GM12878 (cell line): ENCODE measurements at regions not wholly inside any gene's neighbourhood (a gene's known extent, or its start where the extent isn't known, plus 50 kb on each side); places are given as distances from the start of the nearest gene placed in this dataset.

Experiments used
- ATAC-seq: fragments of 200-7000 bp; cut with Tn5 transposase; 3 replicates; pipeline ENCODE4 v1.9.1; 2020; ENCODE audit warnings: mild to moderate bottlenecking, moderate library complexity
- BruUV-seq: library from RNA; stranded (reverse); fragments of 400-500 nt; replicated peaks from 2 replicates; lab custom pipeline; 2021; lab: Mats Ljungman, UMichigan
- CTCF ChIA-PET: fragments of 300-600 bp; sonication (Branson Sonifier 250); formaldehyde crosslinking; extraction: SDS; loops from one replicate; lab custom pipeline; 2021; ENCODE audit warnings: inconsistent platforms; lab: Yijun Ruan, JAX
- POLR2A ChIA-PET: fragments of 350-600 bp; formaldehyde crosslinking; extraction: SDS; loops from one replicate; lab custom pipeline; 2021; ENCODE audit warnings: inconsistent platforms; lab: Charles Lee
- RAD21 ChIA-PET: fragments of 300-600 bp; sonication (Branson Sonifier 250); formaldehyde crosslinking; loops from one replicate; lab custom pipeline; 2023; ENCODE audit warnings: antibody characterized with exemption; ENCODE audit not compliant: unreplicated experiment; lab: Charles Lee
- SMC1A ChIA-PET: fragments of 300-600 bp; sonication (Branson Sonifier 250); formaldehyde crosslinking; loops from one replicate; lab custom pipeline; 2023; ENCODE audit not compliant: unreplicated experiment, uncharacterized antibody; lab: Charles Lee
- DNase-seq: peaks from one replicate; pipeline ENCODE4 v3.0.0-alpha.2; 2011; ENCODE audit warnings: low read depth, low spot score
- FAIRE-seq: peaks from 3 replicates; lab custom pipeline; 2011; peaks lifted over from hg19 to GRCh38; lab: Jason Lieb, UNC
- H2AFZ ChIP-seq: 2 replicates; pipeline ENCODE4 v1.6.0; 2011; ENCODE audit warnings: low read depth, low read length, control low read depth; ENCODE audit not compliant: control insufficient read depth
- H3K27ac ChIP-seq: 2 replicates; pipeline ENCODE4 v1.5.1; 2011; ENCODE audit warnings: control low read depth; ENCODE audit not compliant: control insufficient read depth, insufficient read depth
- H3K27me3 ChIP-seq, 2 experiments: replicated peaks in 1 of 2; 2 replicates each; pipeline versions ENCODE4 v1.6.0 to v1.6.1; 2011; ENCODE audit warnings: low read length in 1 of 2; ENCODE audit not compliant: control insufficient read depth in 2 of 2, insufficient read depth in 2 of 2
- H3K36me3 ChIP-seq, 2 experiments: 2 replicates each; pipeline ENCODE4 v1.5.1; 2011; ENCODE audit warnings: low read length in 1 of 2; ENCODE audit not compliant: control insufficient read depth in 2 of 2, insufficient read depth in 2 of 2
- H3K4me1 ChIP-seq: 2 replicates; pipeline ENCODE4 v1.6.1; 2011; ENCODE audit warnings: mild to moderate bottlenecking, low read length, moderate library complexity, mixed read lengths; ENCODE audit not compliant: control insufficient read depth, insufficient read depth
- H3K4me2 ChIP-seq: 2 replicates; pipeline ENCODE4 v1.6.0; 2011; ENCODE audit warnings: control low read depth; ENCODE audit not compliant: control insufficient read depth, insufficient read depth
- H3K4me3 ChIP-seq: fragments of 200-600 bp; sonication (generic); 2 replicates; pipeline ENCODE4 v1.5.1; 2016
- H3K79me2 ChIP-seq: 2 replicates; pipeline ENCODE4 v1.6.0; 2011; ENCODE audit warnings: low read length; ENCODE audit not compliant: control insufficient read depth, insufficient read depth
- H3K9ac ChIP-seq: 2 replicates; pipeline ENCODE4 v1.8.0; 2011; ENCODE audit warnings: low read length, control low read depth, mixed read lengths; ENCODE audit not compliant: control insufficient read depth, insufficient read depth
- H3K9me3 ChIP-seq: replicated peaks from 3 replicates; pipeline ENCODE4 v1.5.1; 2011; ENCODE audit warnings: mild to moderate bottlenecking, low read length; ENCODE audit not compliant: control insufficient read depth, insufficient read depth
- H4K20me1 ChIP-seq: 2 replicates; pipeline ENCODE4 v1.6.0; 2011; ENCODE audit not compliant: control insufficient read depth, insufficient read depth
- BHLHE40 ChIP-seq, 2 experiments: fragments of 450-650 bp in 1 of 2; IDR thresholded peaks; 2 replicates each; pipeline ENCODE4 v1.6.1; 2011 to 2017; ENCODE audit warnings: low read depth in 2 of 2, borderline replicate concordance in 1 of 2, improper control_type of control experiment in 1 of 2, low read length in 1 of 2, mild to moderate bottlenecking in 1 of 2
- E2F4 ChIP-seq: IDR thresholded peaks from 2 replicates; pipeline ENCODE4 v1.6.1; 2012; ENCODE audit warnings: low read depth, low read length, improper control_type of control experiment
- IRF5 ChIP-seq: fragments of 450-650 bp; IDR thresholded peaks from 2 replicates; pipeline ENCODE4 v1.6.1; 2017; ENCODE audit warnings: borderline replicate concordance
- RAD21 ChIP-seq: IDR thresholded peaks from 2 replicates; pipeline ENCODE4 v1.6.1; 2011; ENCODE audit warnings: mild to moderate bottlenecking, low read depth, low read length, moderate library complexity; ENCODE audit not compliant: insufficient read depth
- RCOR1 ChIP-seq: conservative IDR thresholded peaks from 2 replicates; pipeline ENCODE4 v1.6.1; 2012; ENCODE audit warnings: low read depth, low read length, improper control_type of control experiment
- SPI1 ChIP-seq: IDR thresholded peaks from 2 replicates; pipeline ENCODE4 v1.6.1; 2011; ENCODE audit warnings: low read depth, mild to moderate bottlenecking, low read length, moderate library complexity, borderline replicate concordance; ENCODE audit not compliant: insufficient read depth
- ZBTB4 ChIP-seq: fragments of 450-650 bp; formaldehyde crosslinking; IDR thresholded peaks from 2 replicates; pipeline ENCODE4 v1.4.0; 2022; ENCODE audit warnings: mild to moderate bottlenecking, moderate library complexity
- ZSCAN29 ChIP-seq: fragments of 450-650 bp; IDR thresholded peaks from 2 replicates; pipeline ENCODE4 v1.6.1; 2017; ENCODE audit warnings: mild to moderate bottlenecking, moderate library complexity
- WGBS: methylation state at CpG from one replicate; pipeline ENCODE4 v1.1.6; 2016; ENCODE audit warnings: low lambda C conversion rate; ENCODE audit not compliant: insufficient replicate concordance, insufficient coverage; ENCODE audit errors: missing lambda C conversion rate; 5-methylcytosine and 5-hydroxymethylcytosine counted together
- in situ Hi-C: fragments of 300-500 bp; cut with MboI; formaldehyde crosslinking; loops from 9 replicates; pipeline ENCODE4 v1.14.3; 2018; ENCODE audit warnings: mixed read lengths
- intact Hi-C: fragments of 100-400 bp; cut with micrococcal nuclease; formaldehyde crosslinking; loops from one replicate; pipeline ENCODE4 v1.14.2; 2022; ENCODE audit not compliant: unreplicated experiment
- TF ChIP-seq, protein P1 (sequence below): fragments of 450-650 bp; IDR thresholded peaks from 2 replicates; pipeline ENCODE4 v1.6.1; 2017; ENCODE audit warnings: mild to moderate bottlenecking
- TF ChIP-seq, protein P2 (sequence below): fragments of 450-650 bp; IDR thresholded peaks from 2 replicates; pipeline ENCODE4 v1.6.1; 2018; ENCODE audit warnings: borderline replicate concordance, mild to moderate bottlenecking; ENCODE audit not compliant: partially characterized antibody

GRCh38 chr6:84921891-84922290, 157.5 kb upstream of the TBX18 start:
- no peak overlapping the region for H3K27ac ChIP-seq
- no peaks in the 10 kb centered on the region for H4K20me1 ChIP-seq
- no peaks in the 10 kb centered on the region for H3K79me2 ChIP-seq
- H3K27me3 ChIP-seq: no peaks in the 10 kb centered on the region
- DNase-seq (no peak), ATAC-seq (peak; percentile 29; the same call in 1 of the 3 replicates), FAIRE-seq (no peak)
- no peak overlapping the region for H2AFZ ChIP-seq
- no peaks in the 10 kb centered on the region for H3K36me3 ChIP-seq
- in situ Hi-C loops (no loop called here), intact Hi-C loops (no loop called here)
- H3K9me3 ChIP-seq: no peaks in the 10 kb centered on the region
- CTCF ChIA-PET: interaction anchor here (0.7 to 1.0 kb wide), 3 partner anchors 22 to 401 kb away, joined by 3 read pairs; no protein-coding TSS in a partner anchor
- RAD21 ChIA-PET: no interaction called here
- SMC1A ChIA-PET: interaction anchor here (2.1 kb wide), 1 partner anchor 15 kb away, joined by 4 read pairs; no protein-coding TSS in a partner anchor
- TF ChIP-seq ZSCAN29 (no peak), SPI1 (no peak), RAD21 (no peak), E2F4 (no peak), ZBTB4 (CRISPR knock-in tag) (no peak), BHLHE40 (IDR thresholded peaks at IDR 0.05; ENCODE audit: borderline replicate concordance in 1 of 2, low read depth in 2 of 2, low read length in 1 of 2) (no peak), RCOR1 (no peak), IRF5 (no peak)
- TF ChIP-seq, protein P1, sequence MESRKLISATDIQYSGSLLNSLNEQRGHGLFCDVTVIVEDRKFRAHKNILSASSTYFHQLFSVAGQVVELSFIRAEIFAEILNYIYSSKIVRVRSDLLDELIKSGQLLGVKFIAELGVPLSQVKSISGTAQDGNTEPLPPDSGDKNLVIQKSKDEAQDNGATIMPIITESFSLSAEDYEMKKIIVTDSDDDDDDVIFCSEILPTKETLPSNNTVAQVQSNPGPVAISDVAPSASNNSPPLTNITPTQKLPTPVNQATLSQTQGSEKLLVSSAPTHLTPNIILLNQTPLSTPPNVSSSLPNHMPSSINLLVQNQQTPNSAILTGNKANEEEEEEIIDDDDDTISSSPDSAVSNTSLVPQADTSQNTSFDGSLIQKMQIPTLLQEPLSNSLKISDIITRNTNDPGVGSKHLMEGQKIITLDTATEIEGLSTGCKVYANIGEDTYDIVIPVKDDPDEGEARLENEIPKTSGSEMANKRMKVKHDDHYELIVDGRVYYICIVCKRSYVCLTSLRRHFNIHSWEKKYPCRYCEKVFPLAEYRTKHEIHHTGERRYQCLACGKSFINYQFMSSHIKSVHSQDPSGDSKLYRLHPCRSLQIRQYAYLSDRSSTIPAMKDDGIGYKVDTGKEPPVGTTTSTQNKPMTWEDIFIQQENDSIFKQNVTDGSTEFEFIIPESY: no peak
- TF ChIP-seq, protein P2, sequence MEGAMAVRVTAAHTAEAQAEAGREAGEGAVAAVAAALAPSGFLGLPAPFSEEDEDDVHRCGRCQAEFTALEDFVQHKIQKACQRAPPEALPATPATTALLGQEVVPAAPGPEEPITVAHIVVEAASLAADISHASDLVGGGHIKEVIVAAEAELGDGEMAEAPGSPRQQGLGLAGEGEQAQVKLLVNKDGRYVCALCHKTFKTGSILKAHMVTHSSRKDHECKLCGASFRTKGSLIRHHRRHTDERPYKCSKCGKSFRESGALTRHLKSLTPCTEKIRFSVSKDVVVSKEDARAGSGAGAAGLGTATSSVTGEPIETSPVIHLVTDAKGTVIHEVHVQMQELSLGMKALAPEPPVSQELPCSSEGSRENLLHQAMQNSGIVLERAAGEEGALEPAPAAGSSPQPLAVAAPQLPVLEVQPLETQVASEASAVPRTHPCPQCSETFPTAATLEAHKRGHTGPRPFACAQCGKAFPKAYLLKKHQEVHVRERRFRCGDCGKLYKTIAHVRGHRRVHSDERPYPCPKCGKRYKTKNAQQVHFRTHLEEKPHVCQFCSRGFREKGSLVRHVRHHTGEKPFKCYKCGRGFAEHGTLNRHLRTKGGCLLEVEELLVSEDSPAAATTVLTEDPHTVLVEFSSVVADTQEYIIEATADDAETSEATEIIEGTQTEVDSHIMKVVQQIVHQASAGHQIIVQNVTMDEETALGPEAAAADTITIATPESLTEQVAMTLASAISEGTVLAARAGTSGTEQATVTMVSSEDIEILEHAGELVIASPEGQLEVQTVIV: no peak
- no peak overlapping the region for H3K9ac ChIP-seq
- POLR2A ChIA-PET: no interaction called here
- no peaks in the 10 kb centered on the region for H3K4me1 ChIP-seq
- BruUV-seq: no TSS peak
- WGBS: 0% methylated on average over 1 of the region's 1 CpG
- no peak overlapping the region for H3K4me3 ChIP-seq
- no peak overlapping the region for H3K4me2 ChIP-seq
